ENCODE measurements at regions not wholly inside any gene's neighbourhood (a gene's known extent, or its start where the extent isn't known, plus 50 kb on each side); places are given as distances from the start of the nearest gene placed in this dataset.

GRCh38 chr5:100479079-100479688, 56.0 kb upstream of the FAM174A start:
- intact Hi-C loops (cut with DNase I), result loop anchor here (5.0 kb wide), 1 partner anchor 913 kb away; no protein-coding TSS in a partner anchor
- H3K4me1 ChIP-seq, result no peaks in the 10 kb centered on the region
- DNase-seq, result no peak
- H3K36me3 ChIP-seq, result no peaks in the 10 kb centered on the region
- no peak for TF ChIP-seq CTCF (IDR thresholded peaks at IDR 0.05)
- no peaks in the 10 kb centered on the region for H3K9me3 ChIP-seq
- no peaks in the 10 kb centered on the region for H3K27me3 ChIP-seq
- H3K27ac ChIP-seq, result no peak overlapping the region
- no peak overlapping the region for H3K4me3 ChIP-seq
- no peak overlapping the region for H3K9ac ChIP-seq (ENCODE audit: low read depth in 2 of 2, low read length in 2 of 2)

GRCh38 chr5:100472091-100472490, 63.1 kb upstream of the FAM174A start:
- no peak for TF ChIP-seq CTCF (IDR thresholded peaks at IDR 0.05)
- no peaks in the 10 kb centered on the region for H3K4me1 ChIP-seq
- no peak overlapping the region for H3K9ac ChIP-seq (ENCODE audit: low read depth in 2 of 2, low read length in 2 of 2)
- intact Hi-C loops (cut with DNase I), result no loop called here
- H3K27me3 ChIP-seq, result no peaks in the 10 kb centered on the region
- H3K9me3 ChIP-seq, result no peaks in the 10 kb centered on the region
- no peaks in the 10 kb centered on the region for H3K36me3 ChIP-seq
- no peak for DNase-seq
- no peak overlapping the region for H3K27ac ChIP-seq
- no peak overlapping the region for H3K4me3 ChIP-seq

- Histone ChIP-seq H3K27ac (no peak overlapping the region), H3K9me3 (no peaks in the 10 kb centered on the region), H3K9ac (ENCODE audit: low read depth in 2 of 2, low read length in 2 of 2) (no peak overlapping the region), H3K36me3 (no peaks in the 10 kb centered on the region), H3K4me3 (no peak overlapping the region), H3K27me3 (no peaks in the 10 kb centered on the region), H3K4me1 (no peaks in the 10 kb centered on the region)
- DNase-seq, result no peak
- TF ChIP-seq CTCF (IDR thresholded peaks at IDR 0.05), result no peak
- intact Hi-C loops (cut with DNase I), result no loop called here
These were observed 65.4 kb upstream of the FAM174A start for GRCh38 chr5:100469767-100470166.

GRCh38 chr5:100464418-100464817, 70.8 kb upstream of the FAM174A start:
- no peak for TF ChIP-seq CTCF (IDR thresholded peaks at IDR 0.05)
- no peaks in the 10 kb centered on the region for H3K27me3 ChIP-seq
- no peaks in the 10 kb centered on the region for H3K36me3 ChIP-seq
- no peak for DNase-seq
- no peak overlapping the region for H3K9ac ChIP-seq (ENCODE audit: low read depth in 2 of 2, low read length in 2 of 2)
- intact Hi-C loops (cut with DNase I), result no loop called here
- H3K4me1 ChIP-seq, result no peaks in the 10 kb centered on the region
- H3K27ac ChIP-seq, result no peak overlapping the region
- no peak overlapping the region for H3K4me3 ChIP-seq
- H3K9me3 ChIP-seq, result no peaks in the 10 kb centered on the region

GRCh38 chr5:100456615-100457014, 78.6 kb upstream of the FAM174A start:
- H3K4me1 ChIP-seq, result no peaks in the 10 kb centered on the region
- no peak overlapping the region for H3K27ac ChIP-seq
- DNase-seq, result no peak
- intact Hi-C loops (cut with DNase I), result no loop called here
- TF ChIP-seq CTCF (IDR thresholded peaks at IDR 0.05), result no peak
- H3K36me3 ChIP-seq, result no peaks in the 10 kb centered on the region
- no peaks in the 10 kb centered on the region for H3K9me3 ChIP-seq
- no peaks in the 10 kb centered on the region for H3K27me3 ChIP-seq
- H3K4me3 ChIP-seq, result no peak overlapping the region
- H3K9ac ChIP-seq (ENCODE audit: low read depth in 2 of 2, low read length in 2 of 2), result no peak overlapping the region
